Psoas muscle (tissue), 7 donors: ENCODE measurements at regions not wholly inside any gene's neighbourhood (a gene's known extent, or its start where the extent isn't known, plus 50 kb on each side); places are given as distances from the start of the nearest gene placed in this dataset.
"Not testable (repeated sequence)": the region's sequence is repeated elsewhere in the genome, so short reads cannot be mapped to it uniquely, and the experiment has no call there.

Experiments used
- ATAC-seq, 4 donors: fragments of 200-7000 bp; cut with Tn5 transposase; one replicate each; pipeline ENCODE4 v1.9.1; 2020; ENCODE audit warnings: moderate library complexity in 3 of 4, mild to moderate bottlenecking in 2 of 4
- DNase-seq, 2 donors: peaks; one replicate each; pipeline ENCODE4 v3.0.0-alpha.2; 2020
- H3K27ac ChIP-seq: fragments of 200-600 bp; one replicate; pipeline ENCODE4 v1.8.0; 2022
- H3K27me3 ChIP-seq, 3 donors: fragments of 200-600 bp in 1 of 3; one replicate each; pipeline versions ENCODE4 v1.6.1 to v1.8.0; 2013 to 2022; ENCODE audit warnings: low read length in 2 of 3, mild to moderate bottlenecking in 2 of 3, moderate library complexity in 1 of 3; ENCODE audit not compliant: insufficient read depth in 3 of 3
- H3K36me3 ChIP-seq, 2 donors: fragments of 200-600 bp in 1 of 2; one replicate each; pipeline versions ENCODE4 v1.6.1 to v1.8.0; 2013 to 2022; ENCODE audit warnings: low read depth in 1 of 2, mild to moderate bottlenecking in 1 of 2, moderate library complexity in 1 of 2; ENCODE audit not compliant: insufficient read depth in 1 of 2
- H3K4me1 ChIP-seq: fragments of 200-600 bp; one replicate; pipeline ENCODE4 v1.8.0; 2022
- H3K4me3 ChIP-seq: fragments of 200-600 bp; one replicate; pipeline ENCODE4 v1.8.0; 2022; ENCODE audit warnings: mild to moderate bottlenecking
- H3K9me3 ChIP-seq: fragments of 200-600 bp; one replicate; pipeline ENCODE4 v1.8.0; 2022
- WGBS, 3 donors: extraction: QIAGEN DNeasy Blood & Tissue Kit; methylation state at CpG; one replicate each; pipeline versions ENCODE4 v1.1.6 to v1.1.7; 2013; 5-methylcytosine and 5-hydroxymethylcytosine counted together
- intact Hi-C, 2 donors: fragments of 100-400 bp; cut with DNase I; formaldehyde crosslinking; loops; one replicate each; pipeline versions ENCODE4 v1.11.0 to v1.14.2; 2022
- TF ChIP-seq, protein P1 (sequence below): fragments of 200-600 bp; IDR thresholded peaks from one replicate; pipeline ENCODE4 v1.8.0; 2022; ENCODE audit warnings: antibody characterized with exemption
- donor health status: healthy with polysubstance abuse.
- donor health status: DM: no; HTN: no; CAD: no; lungs with moderate emphysema.
- donor health status: Bipolar disorder and iron deficiency.
- donor health status: healthy.
- donor health status: DM: yes; HTN: yes; CAD: no.
- donor health status: DM: no; HTN: no; CAD: no.
- donor health status: DM: yes; HTN: yes; CAD: no.

DNA sequence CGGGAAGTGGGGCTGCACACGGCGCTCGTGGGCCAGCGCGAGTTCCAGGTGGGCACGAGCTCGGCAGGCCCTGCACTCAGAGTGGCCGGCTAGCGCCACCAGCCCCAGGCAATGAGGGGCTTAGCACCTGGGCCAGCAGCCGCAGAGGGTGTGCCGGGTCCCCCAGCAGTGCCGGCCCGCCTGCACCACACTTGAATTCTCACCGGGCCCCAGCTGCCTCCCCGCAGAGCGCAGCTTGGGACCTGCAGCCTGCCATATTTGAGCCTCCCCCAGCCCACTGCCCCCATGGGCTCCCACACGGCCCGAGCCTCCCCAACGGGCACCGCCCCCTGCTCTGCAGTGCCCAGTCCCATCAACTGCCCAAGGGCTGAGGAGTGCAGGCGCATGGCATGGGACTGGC is 87.5 kb downstream of the CHCHD4 start:
- ATAC-seq (no peak), DNase-seq (no peak)
- H3K27me3 ChIP-seq: no peaks in the 10 kb centered on the region
- no peak overlapping the region for H3K27ac ChIP-seq
- WGBS, 3 donors: 92 to 97% (median 95%) methylated on average over 17 to 22 of the region's 22 CpGs
- peaks cover 7% of the 10 kb centered on the region for H3K9me3 ChIP-seq
- no peak overlapping the region for H3K4me3 ChIP-seq
- H3K36me3 ChIP-seq: no peaks in the 10 kb centered on the region
- intact Hi-C loops: no loop called here
- no peaks in the 10 kb centered on the region for H3K4me1 ChIP-seq
- TF ChIP-seq, protein P1, sequence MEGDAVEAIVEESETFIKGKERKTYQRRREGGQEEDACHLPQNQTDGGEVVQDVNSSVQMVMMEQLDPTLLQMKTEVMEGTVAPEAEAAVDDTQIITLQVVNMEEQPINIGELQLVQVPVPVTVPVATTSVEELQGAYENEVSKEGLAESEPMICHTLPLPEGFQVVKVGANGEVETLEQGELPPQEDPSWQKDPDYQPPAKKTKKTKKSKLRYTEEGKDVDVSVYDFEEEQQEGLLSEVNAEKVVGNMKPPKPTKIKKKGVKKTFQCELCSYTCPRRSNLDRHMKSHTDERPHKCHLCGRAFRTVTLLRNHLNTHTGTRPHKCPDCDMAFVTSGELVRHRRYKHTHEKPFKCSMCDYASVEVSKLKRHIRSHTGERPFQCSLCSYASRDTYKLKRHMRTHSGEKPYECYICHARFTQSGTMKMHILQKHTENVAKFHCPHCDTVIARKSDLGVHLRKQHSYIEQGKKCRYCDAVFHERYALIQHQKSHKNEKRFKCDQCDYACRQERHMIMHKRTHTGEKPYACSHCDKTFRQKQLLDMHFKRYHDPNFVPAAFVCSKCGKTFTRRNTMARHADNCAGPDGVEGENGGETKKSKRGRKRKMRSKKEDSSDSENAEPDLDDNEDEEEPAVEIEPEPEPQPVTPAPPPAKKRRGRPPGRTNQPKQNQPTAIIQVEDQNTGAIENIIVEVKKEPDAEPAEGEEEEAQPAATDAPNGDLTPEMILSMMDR: no peak

DNA sequence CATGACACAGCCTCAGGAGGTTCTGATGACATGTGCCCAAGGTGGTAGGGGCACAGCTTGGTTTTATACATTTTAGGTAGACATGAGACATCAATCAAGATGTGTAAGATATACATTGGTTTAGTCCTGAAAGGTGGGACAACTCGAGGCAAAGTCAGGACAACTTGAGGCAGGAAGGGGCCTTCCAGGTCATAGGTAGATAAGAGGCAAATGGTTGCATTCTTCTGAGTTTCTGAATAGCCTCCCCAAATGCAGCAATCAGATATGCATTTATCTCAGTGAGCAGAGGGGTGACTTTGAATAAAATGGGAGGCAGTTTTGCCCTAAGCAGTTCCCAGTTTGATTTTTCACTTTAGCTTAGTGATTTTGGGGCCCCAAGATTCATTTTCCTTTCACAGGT is 91.6 kb downstream of the CHCHD4 start:
- 33 to 36% (median 33%) methylated on average over 1 of the region's 1 CpG for WGBS, 3 donors

DNA sequence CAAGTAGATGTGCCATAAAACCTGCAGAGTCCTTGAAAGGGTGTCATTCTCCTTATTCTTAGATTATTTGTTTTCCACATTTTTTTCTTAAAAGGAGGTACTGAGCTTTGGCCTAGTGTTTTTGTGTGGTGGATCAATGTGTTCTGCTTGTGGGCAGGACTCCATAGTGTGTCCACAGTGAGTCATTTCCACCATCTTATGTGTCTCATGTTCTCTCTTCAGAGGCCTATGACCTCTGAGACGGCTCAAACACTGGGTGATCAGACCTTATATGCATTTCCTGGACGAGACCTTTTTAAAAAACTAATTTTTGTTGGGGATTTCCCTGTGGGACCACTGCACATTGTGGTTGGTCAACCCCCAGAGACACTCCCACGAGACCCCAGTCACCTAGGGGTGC is 93.4 kb downstream of the CHCHD4 start:
- no peak for ATAC-seq
- TF ChIP-seq, protein P1: no peak
- H3K27me3 ChIP-seq: no peaks in the 10 kb centered on the region
- no peaks in the 10 kb centered on the region for H3K4me1 ChIP-seq
- WGBS, 3 donors: 45 to 56% (median 48%) methylated on average over 3 of the region's 3 CpGs
- H3K36me3 ChIP-seq: no peaks in the 10 kb centered on the region
- DNase-seq: no peak
- H3K27ac ChIP-seq: no peak overlapping the region
- intact Hi-C loops: no loop called here
- no peak overlapping the region for H3K4me3 ChIP-seq
- H3K9me3 ChIP-seq: peaks cover 1% of the 10 kb centered on the region

More for the DNA sequence above, 91.6 kb downstream of the CHCHD4 start:
- no peaks in the 10 kb centered on the region for H3K4me1 ChIP-seq
- intact Hi-C loops: no loop called here
- DNase-seq (no peak), ATAC-seq (no peak)
- H3K36me3 ChIP-seq: no peaks in the 10 kb centered on the region
- no peaks in the 10 kb centered on the region for H3K27me3 ChIP-seq
- TF ChIP-seq, protein P1: no peak
- no peak overlapping the region for H3K4me3 ChIP-seq
- peaks cover 7% of the 10 kb centered on the region for H3K9me3 ChIP-seq
- H3K27ac ChIP-seq: no peak overlapping the region

DNA sequence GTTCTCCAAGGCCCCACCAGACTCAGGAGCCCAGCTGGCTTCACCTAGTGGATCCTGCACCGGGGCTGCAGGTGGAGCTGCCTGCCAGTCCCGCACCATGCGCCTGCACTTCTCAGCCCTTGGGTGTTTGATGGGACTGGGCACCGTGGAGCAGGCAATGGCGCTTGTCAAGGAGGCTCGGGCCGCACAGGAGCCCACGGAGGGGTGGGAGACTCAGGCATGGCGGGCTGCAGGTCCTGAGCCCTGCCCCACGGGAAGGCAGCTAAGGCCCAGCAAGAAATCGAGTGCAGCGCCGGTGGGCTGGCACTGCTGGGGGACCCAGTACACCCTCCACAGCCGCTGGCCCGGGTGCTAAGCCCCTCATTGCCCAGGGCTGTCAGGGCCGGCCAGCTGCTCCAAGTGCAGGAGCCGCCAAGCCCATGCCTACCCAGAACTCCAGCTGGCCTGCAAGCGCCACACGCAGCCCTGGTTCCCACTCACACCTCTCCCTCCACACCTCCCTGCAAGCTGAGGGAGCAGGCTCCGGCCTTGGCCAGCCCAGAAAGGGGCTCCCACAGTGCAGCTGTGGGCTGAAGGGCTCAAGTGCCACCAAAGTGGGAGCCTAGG is 95.2 kb downstream of the CHCHD4 start:
- H3K4me1 ChIP-seq, ATAC-seq, H3K4me3 ChIP-seq, H3K27me3 ChIP-seq, H3K36me3 ChIP-seq, H3K9me3 ChIP-seq, DNase-seq, H3K27ac ChIP-seq, intact Hi-C loops: not testable (repeated sequence)
- WGBS, 3 donors: 86 to 94% (median 90%) methylated on average over 14 to 20 of the region's 20 CpGs

DNA sequence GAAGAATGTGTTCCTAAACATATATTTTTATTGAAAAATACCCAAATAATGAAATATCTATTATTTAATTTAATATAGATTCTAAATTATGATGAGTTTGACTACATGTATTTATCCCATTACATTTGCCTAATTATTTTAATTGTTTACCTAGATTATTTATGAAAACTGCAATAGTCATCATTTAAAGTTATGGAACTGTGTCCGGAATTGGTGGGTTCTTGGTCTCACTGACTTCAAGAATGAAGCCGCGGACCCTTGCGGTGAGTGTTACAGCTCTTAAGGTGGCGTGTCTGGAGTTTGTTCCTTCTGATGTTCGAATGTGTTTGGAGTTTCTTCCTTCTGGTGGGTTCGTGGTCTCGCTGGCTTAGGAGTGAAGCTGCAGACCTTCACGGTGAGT is 96.5 kb downstream of the CHCHD4 start:
- H3K27me3 ChIP-seq, DNase-seq, H3K4me3 ChIP-seq, intact Hi-C loops, H3K4me1 ChIP-seq, H3K9me3 ChIP-seq, H3K36me3 ChIP-seq, ATAC-seq, H3K27ac ChIP-seq: not testable (repeated sequence)
- 89 to 96% (median 92%) methylated on average over 6 to 9 of the region's 9 CpGs for WGBS, 3 donors

DNA sequence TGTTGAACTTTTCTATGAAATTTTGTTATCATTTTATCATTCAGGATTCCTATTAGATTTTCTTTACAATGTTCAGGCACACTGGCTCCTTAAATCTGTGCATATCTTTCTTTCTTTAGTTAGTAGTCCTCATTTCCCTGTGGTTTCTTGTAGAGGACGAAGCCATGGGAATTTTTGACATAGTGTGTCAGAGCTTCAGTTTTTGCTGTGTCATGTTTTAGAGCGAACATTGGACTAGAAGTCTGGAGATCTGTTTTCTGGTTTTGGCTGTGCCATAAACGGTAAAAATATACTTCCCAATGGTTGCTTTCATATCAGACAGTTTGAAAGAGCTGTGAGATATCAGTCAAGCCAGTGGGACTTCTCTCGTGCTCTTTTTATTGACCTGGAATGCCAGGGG is 105.2 kb downstream of the CHCHD4 start:
- 49 to 65% (median 55%) methylated on average over 4 of the region's 4 CpGs for WGBS, 3 donors
- TF ChIP-seq, protein P1: no peak

More for the DNA sequence above, 105.2 kb downstream of the CHCHD4 start:
- intact Hi-C loops: no loop called here
- no peaks in the 10 kb centered on the region for H3K4me1 ChIP-seq
- H3K4me3 ChIP-seq: no peak overlapping the region
- no peak for ATAC-seq
- H3K36me3 ChIP-seq: no peaks in the 10 kb centered on the region
- H3K27ac ChIP-seq: no peak overlapping the region
- H3K9me3 ChIP-seq: peaks cover 12% of the 10 kb centered on the region
- H3K27me3 ChIP-seq: no peaks in the 10 kb centered on the region
- DNase-seq: no peak
